ENCODE measurements at regions not wholly inside any gene's neighbourhood (a gene's known extent, or its start where the extent isn't known, plus 50 kb on each side); places are given as distances from the start of the nearest gene placed in this dataset.
A peak's percentile ranks its signal among the peaks of the same experiment; 100 is the strongest.
"Not testable (repeated sequence)": the region's sequence is repeated elsewhere in the genome, so short reads cannot be mapped to it uniquely, and the experiment has no call there.

DNA sequence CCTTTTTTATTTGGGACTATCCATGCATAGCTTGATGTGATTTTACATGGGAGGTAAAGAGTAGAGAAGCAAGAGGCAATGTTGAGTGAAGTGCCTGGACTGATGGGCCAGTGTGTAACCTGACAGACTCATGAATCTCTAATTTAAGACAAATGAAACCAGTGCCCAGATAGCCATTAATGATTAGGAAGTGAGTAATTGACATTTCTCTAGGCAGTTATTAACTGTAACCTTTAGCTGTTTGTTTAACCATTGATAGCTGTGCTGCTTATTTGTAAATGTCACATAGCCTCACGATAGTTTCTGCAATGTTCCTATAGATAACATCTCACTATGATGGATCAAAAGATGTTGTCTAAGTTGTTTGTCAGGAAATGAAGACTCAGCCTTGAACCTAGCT is 1047.5 kb upstream of the SPRY2 start:
- no peak for TF ChIP-seq JUND (IDR thresholded peaks at IDR 0.05; ENCODE audit: low read depth)
- in situ Hi-C loops (cut with HindIII; ENCODE audit: low pct_unique_long_range_greater_than_20kb, low sequenced_read_pairs), result no loop called here
- no peak for DNase-seq (ENCODE audit: low read depth in 1 of 2, low spot score in 1 of 2)

GRCh38 chr13:81383444-81383843 is 1042.5 kb upstream of the SPRY2 start:
- TF ChIP-seq JUND (IDR thresholded peaks at IDR 0.05; ENCODE audit: low read depth), result no peak
- DNase-seq (ENCODE audit: low read depth in 1 of 2, low spot score in 1 of 2), result no peak
- in situ Hi-C loops (cut with HindIII; ENCODE audit: low pct_unique_long_range_greater_than_20kb, low sequenced_read_pairs), result no loop called here

GRCh38 chr13:81382246-81382645 is 1041.3 kb upstream of the SPRY2 start:
- no peak for TF ChIP-seq JUND (IDR thresholded peaks at IDR 0.05; ENCODE audit: low read depth)
- DNase-seq (ENCODE audit: low read depth in 1 of 2, low spot score in 1 of 2), result no peak
- in situ Hi-C loops (cut with HindIII; ENCODE audit: low pct_unique_long_range_greater_than_20kb, low sequenced_read_pairs), result no loop called here

- no peak for DNase-seq (ENCODE audit: low read depth in 1 of 2, low spot score in 1 of 2)
- in situ Hi-C loops (cut with HindIII; ENCODE audit: low pct_unique_long_range_greater_than_20kb, low sequenced_read_pairs), result no loop called here
- TF ChIP-seq JUND (IDR thresholded peaks at IDR 0.05; ENCODE audit: low read depth), result no peak
These were observed 1040.6 kb upstream of the SPRY2 start for GRCh38 chr13:81381560-81381959.

DNA sequence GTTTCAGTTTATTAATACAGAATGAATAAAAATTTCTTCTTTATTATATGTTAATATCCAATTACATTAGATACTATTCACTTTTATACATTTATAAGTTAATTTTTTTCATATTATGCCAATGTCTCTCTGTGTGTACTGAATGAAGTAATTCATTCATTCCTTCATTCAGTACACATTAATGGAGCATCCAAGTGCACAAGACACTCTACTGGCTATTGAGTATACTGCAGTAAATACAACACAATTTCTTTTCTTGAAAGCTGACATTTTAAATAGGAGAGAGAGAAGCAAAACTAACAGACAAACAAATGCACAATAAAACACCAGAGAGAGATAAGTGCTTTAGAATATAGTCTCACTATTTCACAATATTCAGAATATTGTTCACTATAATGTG is 1038.3 kb upstream of the SPRY2 start:
- no peak for DNase-seq (ENCODE audit: low read depth in 1 of 2, low spot score in 1 of 2)
- no peak for TF ChIP-seq JUND (IDR thresholded peaks at IDR 0.05; ENCODE audit: low read depth)
- in situ Hi-C loops (cut with HindIII; ENCODE audit: low pct_unique_long_range_greater_than_20kb, low sequenced_read_pairs), result no loop called here

DNA sequence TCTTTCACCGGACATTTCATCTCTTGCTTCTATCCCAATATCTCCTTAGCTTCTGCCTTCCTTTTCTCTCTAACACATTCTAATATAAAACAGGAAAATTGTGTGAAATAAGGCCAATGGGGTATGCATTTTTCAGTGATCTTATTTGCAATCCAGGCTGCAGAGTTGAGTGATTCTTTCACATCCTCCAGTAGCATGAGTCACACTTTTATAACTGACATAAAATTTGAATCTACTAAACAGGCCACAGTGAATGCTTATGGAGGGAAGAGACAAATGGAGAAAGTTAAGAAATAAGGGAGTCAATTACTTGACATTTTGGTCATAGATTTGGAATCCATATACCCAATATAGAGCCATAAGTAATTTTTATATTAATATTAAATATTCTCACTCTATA is 1037.0 kb upstream of the SPRY2 start:
- in situ Hi-C loops (cut with HindIII; ENCODE audit: low pct_unique_long_range_greater_than_20kb, low sequenced_read_pairs), result no loop called here
- no peak for DNase-seq (ENCODE audit: low read depth in 1 of 2, low spot score in 1 of 2)
- TF ChIP-seq JUND (IDR thresholded peaks at IDR 0.05; ENCODE audit: low read depth), result no peak

DNA sequence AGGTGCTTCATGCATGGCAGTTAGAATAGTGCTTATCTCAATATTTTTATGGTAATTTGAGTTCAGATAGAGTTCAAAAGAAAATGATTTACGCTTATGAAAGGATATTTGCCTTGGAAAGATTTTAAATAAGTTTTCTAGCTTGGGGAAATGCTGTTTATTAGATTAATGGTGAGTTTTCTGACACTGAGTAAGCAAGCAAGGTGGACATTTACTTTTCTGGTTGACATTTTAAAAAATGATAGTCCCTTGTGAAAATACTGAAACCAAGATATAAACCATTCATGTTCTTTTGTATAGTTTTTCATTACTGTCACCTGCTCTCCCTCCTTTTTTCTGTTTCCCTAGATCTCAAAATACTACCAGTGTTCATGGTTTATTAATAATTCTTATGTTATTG is 1034.8 kb upstream of the SPRY2 start:
- no peak for DNase-seq (ENCODE audit: low read depth in 1 of 2, low spot score in 1 of 2)
- in situ Hi-C loops (cut with HindIII; ENCODE audit: low pct_unique_long_range_greater_than_20kb, low sequenced_read_pairs), result no loop called here
- TF ChIP-seq JUND (IDR thresholded peaks at IDR 0.05; ENCODE audit: low read depth), result no peak

DNA sequence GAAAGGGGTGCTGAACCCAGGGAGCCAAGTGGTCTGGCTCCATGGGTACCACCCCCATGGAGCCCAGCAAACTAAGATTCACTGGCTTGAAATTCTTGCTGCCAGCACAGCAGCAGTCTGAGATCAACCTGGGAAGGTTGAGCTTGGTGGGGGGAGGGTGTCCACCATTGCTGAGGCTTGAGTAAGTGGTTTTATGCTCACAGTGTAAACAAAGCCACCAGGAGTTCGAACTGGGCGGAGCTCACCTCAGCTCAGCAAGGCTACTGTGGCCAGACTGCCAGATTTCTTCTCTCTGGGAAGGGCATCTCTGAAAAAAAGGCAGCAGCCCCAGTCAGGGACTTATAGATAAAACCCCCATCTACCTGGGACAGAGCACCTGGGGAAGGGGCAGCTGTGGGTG is 1021.8 kb upstream of the SPRY2 start:
- peak in 1 of 2 experiments; percentile 9 for DNase-seq (ENCODE audit: low read depth in 1 of 2, low spot score in 1 of 2)
- in situ Hi-C loops (cut with HindIII; ENCODE audit: low pct_unique_long_range_greater_than_20kb, low sequenced_read_pairs), result not testable (repeated sequence)

- DNase-seq (ENCODE audit: low read depth in 1 of 2, low spot score in 1 of 2), result no peak
- no peak for TF ChIP-seq JUND (IDR thresholded peaks at IDR 0.05; ENCODE audit: low read depth)
- in situ Hi-C loops (cut with HindIII; ENCODE audit: low pct_unique_long_range_greater_than_20kb, low sequenced_read_pairs), result no loop called here
These were observed 1009.1 kb upstream of the SPRY2 start for GRCh38 chr13:81350056-81350455.

DNA sequence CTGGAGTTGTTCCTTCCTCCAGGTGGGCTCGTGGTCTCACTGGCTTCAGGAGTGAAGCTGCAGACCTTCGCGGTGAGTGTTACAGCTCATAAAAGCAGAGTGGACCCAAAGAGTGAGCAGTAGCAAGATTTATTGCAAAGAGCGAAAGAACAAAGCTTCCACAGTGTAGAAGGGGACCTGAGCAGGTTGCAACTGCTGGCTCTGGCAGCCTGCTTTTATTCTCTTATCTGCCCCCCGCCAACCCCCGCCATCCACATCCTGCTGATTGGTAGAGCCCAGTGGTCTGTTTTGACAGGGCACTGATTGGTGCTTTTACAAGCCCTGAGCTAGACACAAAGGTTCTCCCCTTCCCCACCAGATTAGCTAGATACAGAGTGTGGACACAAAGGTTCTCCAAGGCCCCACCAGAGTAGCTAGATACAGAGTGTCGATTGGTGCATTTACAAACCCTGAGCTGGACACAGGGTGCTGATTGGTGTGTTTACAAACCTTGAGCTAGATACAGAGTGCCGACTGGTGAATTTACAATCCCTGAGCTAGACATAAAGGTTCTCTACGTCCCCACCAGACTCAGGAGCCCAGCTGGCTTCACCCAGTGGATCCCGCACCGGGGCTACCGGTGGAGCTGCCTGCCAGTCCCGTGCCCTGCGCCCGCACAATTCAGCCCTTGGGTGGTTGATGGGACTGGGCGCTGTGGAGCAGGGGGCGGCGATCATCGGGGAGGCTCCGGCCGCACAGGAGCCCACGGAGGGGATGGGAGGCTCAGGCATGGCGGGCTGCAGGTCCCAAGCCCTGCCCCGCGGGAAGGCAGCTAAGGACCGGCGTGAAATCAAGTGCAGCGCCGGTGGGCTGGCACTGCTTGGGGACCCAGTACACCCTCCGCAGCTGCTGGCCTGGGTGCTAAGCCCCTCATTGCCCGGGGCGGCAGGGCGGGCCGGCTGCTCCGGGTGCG is 999.5 kb upstream of the SPRY2 start:
- DNase-seq (ENCODE audit: low read depth in 1 of 2, low spot score in 1 of 2); in situ Hi-C loops (cut with HindIII; ENCODE audit: low pct_unique_long_range_greater_than_20kb, low sequenced_read_pairs): not testable (repeated sequence)

DNA sequence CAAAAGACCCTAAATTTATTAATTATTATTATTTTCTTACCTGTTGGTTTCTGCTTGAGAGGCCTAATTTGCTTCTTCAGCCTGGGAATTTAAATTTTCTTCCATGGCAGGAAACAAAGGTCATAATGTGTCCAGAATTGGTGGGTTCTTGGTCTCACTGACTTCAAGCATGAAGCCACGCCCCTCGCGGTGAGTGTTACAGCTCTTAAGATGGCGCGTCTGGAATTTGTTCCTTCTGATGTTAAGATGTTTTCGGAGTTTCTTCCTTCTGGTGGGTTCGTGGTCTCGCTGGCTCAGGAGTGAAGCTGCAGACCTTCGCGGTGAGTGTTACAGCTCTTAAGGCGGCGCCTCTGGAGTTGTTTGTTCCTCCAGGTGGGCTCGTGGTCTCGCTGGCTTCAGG is 998.7 kb upstream of the SPRY2 start:
- DNase-seq (ENCODE audit: low read depth in 1 of 2, low spot score in 1 of 2); in situ Hi-C loops (cut with HindIII; ENCODE audit: low pct_unique_long_range_greater_than_20kb, low sequenced_read_pairs): not testable (repeated sequence)

DNA sequence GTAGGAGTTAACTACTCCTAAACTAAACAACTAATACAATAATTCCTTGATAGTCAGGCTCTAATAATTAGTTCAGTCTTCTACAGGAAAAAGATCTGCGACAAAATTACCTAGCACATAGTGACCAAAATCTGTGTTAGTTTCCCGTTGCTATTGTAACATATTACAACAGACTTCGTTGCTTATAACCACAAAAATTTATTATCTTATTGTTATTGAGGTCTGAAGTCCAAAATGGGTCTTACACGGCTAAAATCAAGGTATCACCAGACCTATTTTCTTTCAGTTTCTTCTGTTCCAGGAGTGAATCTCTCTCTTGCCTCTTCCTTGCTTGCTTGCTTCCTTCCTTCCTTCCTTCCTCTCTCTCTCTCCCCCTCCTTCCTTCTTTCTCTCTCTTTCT is 993.6 kb upstream of the SPRY2 start:
- in situ Hi-C loops (cut with HindIII; ENCODE audit: low pct_unique_long_range_greater_than_20kb, low sequenced_read_pairs), result no loop called here
- DNase-seq (ENCODE audit: low read depth in 1 of 2, low spot score in 1 of 2), result no peak
- TF ChIP-seq JUND (IDR thresholded peaks at IDR 0.05; ENCODE audit: low read depth), result no peak

DNA sequence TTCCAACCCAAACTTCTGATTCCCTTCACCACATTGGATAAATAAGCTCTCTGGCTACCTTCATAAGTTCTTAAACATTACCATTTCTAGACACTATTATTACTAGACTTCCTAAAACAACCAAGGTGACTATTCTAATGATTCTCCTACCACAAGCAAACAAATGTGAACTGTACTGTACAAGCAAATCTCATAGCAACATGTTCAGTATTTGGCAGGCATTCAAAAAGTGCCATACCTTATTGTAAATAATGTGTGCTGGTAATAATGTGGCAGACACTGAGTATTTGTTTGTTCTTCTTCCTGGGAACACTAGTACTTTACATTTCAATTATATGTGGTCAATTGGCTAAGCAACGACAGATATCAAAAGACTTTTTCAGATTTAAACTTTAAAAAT is 986.0 kb upstream of the SPRY2 start:
- in situ Hi-C loops (cut with HindIII; ENCODE audit: low pct_unique_long_range_greater_than_20kb, low sequenced_read_pairs), result no loop called here
- no peak for TF ChIP-seq JUND (IDR thresholded peaks at IDR 0.05; ENCODE audit: low read depth)
- peak in 1 of 2 experiments; percentile 50 for DNase-seq (ENCODE audit: low read depth in 1 of 2, low spot score in 1 of 2)

DNA sequence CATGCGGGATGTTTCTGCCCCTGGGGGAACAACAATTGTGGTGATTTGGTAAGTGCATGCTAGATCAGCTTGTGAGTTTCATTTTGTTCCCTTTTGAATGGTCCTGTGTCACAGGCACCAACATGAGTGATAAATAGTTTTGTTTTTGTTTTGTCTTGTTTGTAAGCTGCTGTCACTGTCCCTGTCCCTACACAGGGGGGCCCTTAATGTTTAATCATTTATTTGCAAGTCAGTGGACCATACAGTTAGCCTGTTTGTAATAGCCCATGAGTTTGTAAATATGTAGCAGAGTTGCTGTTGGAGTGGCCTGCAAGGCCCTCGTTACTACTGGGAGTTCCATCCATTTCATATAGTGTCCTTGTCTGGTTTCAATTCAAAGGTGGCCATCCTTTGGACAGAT is 979.6 kb upstream of the SPRY2 start:
- DNase-seq (ENCODE audit: low read depth in 1 of 2, low spot score in 1 of 2), result no peak
- in situ Hi-C loops (cut with HindIII; ENCODE audit: low pct_unique_long_range_greater_than_20kb, low sequenced_read_pairs), result no loop called here

More for the DNA sequence above, 979.6 kb upstream of the SPRY2 start:
- no peak for TF ChIP-seq JUND (IDR thresholded peaks at IDR 0.05; ENCODE audit: low read depth)

All from T47D (cell line).